ENCODE measurements at regions not wholly inside any gene's neighbourhood (a gene's known extent, or its start where the extent isn't known, plus 50 kb on each side); places are given as distances from the start of the nearest gene placed in this dataset.
"Not testable (repeated sequence)": the region's sequence is repeated elsewhere in the genome, so short reads cannot be mapped to it uniquely, and the experiment has no call there.

DNA sequence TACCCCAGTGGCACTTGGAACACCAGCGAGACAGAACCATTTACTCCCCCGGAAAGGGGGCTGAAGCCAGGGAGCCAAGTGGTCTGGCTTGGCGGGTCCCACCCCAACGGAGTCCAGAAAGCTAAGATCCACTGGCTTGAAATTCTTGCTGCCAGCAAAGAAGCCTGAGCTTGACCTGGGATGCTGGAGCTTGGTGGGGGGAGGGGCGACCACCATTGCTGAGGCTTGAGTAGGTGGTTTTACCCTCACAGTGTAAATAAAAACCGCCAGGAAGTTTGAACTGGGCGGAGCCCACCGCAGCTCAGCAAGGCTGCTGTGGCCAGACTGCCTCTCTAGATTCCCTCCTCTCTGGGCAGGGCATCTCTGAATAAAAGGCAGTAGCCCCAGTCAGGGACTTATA, 62.8 kb downstream of the RPS24 start:
- not testable (repeated sequence) for DNase-seq

- DNase-seq = not testable (repeated sequence)
Observed at GRCh38 chr10:78102593-78102992, 68.9 kb downstream of the RPS24 start.

- DNase-seq = no peak
Observed at GRCh38 chr10:78109210-78109609, 75.5 kb downstream of the RPS24 start.

- no peak for DNase-seq
Observed at GRCh38 chr10:78115135-78115853, 81.6 kb downstream of the RPS24 start.

DNA sequence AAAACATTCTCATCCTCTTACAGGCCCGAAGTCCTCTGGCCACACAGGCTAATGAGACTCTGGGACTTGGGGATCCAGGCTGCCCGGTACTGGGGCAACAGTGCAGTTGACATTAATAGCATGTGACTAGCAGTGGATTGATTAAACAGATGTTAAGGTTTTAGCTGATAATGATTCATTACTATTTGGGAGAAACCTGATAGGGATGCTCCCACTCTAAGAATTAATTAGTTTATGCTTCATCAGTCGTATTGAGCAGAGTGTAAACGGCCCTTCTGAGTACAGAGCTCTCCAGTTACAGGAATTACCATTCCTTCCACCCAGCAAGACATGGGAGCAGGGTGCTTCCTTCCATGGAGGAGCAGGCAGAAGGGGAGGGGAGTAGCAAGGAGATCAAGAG, 82.7 kb downstream of the RPS24 start:
- no peak for DNase-seq

DNA sequence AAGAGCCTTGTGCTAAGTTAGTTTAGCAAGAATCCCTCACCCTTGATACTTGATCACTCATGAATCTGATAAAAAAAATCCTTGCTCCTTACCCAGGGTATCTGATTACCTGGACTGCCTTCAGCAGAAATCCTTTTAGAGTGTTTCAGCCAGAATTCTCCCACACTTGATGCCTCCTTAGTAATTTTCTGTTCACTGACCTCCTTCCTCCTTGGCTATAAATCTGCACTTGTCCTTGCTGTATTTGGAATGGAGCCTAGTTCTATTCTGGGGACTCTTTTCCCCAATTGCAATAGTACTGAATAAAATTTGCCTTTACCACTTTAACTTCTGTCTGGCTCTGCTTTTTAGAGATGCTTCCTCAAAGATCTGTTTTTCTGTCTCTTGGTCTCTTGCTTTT, 84.9 kb downstream of the RPS24 start:
- DNase-seq = no peak

DNA sequence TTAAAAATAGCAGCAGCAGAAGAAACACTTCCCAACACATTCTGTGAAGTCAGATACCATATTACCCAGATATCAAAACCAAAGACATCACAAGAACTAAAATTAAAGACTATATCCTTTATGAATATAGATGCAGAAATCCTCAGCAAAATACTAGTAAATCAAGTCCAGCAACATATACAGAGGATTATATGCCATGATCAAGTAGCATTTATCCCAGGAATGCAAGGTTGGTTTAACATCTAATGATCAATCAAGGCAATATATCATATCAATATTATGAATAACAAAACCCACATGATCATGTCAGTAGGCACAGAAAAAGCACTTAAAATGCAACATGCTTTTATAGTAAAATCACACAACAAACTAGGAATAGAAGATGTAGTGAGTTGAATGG, 88.1 kb downstream of the RPS24 start:
- no peak for DNase-seq

GRCh38 chr10:78124167-78124566, 90.5 kb downstream of the RPS24 start:
- DNase-seq = no peak

DNA sequence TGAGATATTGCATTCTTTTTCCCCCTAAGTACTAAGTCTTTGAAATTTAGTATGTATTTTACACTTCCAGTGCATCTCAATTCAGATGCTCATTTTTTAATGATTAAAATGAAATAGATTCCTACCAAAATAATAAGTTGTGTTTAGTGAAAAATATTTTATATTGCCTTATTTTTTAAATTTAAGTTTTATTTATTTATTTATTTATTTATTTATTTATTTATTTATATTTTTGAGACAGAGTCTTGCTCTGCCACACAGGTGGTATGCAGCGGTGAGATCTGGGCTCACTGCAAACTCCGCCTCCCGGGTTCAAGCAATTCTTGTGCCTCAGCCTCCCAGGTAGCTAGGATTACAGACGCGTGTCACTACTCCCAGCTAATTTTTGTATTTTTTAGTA, 95.5 kb downstream of the RPS24 start:
- no peak for DNase-seq

DNA sequence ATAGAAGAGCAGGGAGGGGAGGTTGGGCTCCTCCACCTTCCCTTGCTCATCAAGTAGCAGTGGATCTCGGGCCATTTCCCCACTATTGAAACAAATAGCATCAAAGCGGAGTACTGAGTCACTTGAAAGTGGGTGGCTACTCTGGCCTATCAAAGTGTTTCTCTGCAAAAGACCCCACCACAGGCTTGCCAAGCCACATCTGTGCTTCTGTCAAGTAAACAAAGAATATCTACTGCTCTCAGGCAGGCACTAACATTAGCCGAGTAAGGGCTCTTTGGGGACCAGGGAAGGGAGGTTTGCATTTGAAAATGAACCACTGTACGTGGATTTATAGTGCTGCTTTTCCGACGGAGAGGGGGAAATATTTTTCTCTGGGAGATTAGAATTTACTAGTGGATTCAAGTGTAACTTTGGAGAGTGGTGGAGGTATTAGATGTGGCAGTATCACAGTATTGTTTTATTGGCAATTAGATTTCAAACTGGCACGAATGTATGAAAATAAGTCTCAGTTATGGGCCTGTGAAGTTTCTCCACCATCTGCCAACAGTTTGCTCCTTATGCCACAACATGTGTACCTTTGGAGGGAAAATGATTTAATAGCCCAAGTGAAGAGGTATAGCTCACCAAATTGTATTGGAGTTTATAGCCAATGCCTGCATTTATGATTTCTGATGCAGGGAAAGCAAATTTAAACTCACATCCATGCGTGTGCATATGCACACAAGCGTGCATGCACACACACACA, 97.5 kb downstream of the RPS24 start:
- DNase-seq = no peak

DNA sequence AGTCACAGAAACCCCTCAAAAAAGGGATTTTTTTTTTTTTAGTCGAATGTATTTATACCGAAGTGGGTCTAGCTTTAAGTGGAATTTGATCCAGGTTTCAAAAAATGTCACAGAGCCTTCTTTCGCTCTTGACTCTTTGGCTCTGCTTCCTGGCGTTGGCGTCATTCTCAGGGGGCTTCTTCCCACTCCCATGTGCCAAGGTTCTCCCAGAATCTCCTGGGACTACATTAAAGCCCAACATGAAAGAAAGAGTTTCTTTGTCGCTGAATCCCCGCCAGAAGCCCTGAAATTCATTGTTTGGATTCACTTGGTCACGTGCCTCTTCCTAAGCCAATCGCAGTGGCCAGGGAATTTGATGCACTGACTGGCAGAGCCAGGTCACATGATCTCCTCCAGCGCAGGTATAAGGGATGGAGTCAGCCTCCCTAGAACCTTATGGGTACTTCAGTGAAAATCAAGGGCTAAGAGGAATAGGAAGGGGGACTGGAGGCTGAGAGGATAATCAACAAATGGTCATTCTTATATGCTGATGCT, 101.2 kb downstream of the RPS24 start:
- DNase-seq = no peak

GRCh38 chr10:78137147-78137546, 103.5 kb downstream of the RPS24 start:
- no peak for DNase-seq

DNA sequence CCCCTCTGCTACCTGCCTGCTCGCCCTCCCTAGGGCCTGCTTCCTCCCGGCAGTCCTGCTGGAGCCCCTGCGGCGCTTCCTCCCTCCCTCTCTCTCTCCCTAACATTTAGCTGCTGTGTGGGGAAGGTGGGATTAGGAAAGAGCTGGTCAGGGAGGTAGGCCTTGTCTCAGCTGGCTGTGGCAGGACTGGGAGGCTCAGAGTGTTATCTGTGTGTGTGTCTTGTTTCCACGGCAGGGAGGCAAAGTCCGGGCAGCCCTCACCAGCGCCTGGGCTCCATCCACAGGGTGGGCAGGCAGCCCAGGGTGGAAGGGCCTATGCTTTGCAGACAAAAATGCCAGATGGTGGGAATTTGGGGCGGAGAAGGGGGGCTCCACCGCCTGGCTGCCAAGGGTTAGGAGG, 105.7 kb downstream of the RPS24 start:
- no peak for DNase-seq

- DNase-seq = no peak
Observed at GRCh38 chr10:78140066-78140630, 106.5 kb downstream of the RPS24 start.

- DNase-seq = no peak
Observed at GRCh38 chr10:78143576-78143975, 109.9 kb downstream of the RPS24 start.

- DNase-seq = no peak
Observed at GRCh38 chr10:78146200-78146599, 112.5 kb downstream of the RPS24 start.

DNA sequence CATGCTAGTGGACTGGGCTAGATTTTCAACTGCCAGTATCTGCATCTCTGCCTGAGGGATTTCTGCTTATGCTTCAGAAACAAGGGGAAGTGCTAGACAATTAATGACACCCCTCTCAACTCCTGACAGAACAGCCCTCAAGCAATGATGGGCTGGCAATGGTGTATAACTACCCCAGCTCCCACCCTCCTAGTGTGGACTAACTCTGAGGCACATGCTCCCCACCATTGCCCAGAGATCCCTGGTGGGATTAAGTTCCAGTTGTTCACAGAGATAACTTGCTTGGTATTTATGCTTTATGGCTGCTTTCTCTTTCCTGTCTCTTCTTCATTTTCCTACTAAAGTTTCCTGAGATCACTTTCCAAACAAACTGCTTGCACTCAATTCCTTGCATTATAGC, 113.5 kb downstream of the RPS24 start:
- DNase-seq = no peak

GRCh38 chr10:78148216-78148960, 114.7 kb downstream of the RPS24 start:
- no peak for DNase-seq

DNA sequence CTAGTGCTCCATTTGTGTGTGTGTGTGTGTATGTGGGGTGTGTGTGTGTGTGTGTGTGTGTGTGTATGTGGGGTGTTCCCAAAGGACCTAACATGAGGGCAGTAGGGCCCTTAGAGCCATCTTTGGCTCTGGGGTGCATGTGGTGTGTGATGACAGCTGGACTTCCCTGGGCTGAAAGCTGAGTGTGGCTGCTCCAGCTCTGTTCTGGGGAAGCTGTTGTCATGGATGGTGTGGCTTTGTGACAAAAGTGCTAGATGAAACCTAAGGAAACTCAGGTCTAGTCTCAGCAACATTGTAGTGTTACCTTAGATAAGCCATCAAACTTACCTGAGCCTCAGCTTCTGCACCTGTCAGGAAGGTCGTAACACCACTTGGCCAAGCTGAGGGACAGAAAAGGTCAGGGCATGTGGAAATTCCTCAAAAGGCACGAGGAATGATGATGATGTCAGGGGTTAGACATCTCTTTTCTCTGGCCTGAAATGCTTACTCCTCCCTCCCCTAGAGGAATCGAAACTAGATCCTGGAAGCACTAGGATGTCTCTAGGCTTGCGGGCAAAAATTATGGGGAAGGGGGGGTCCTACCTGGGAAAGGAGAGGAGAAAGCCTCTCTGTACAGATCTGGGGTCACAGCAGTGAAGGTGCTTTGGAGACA, 115.4 kb downstream of the RPS24 start:
- DNase-seq = no peak

GRCh38 chr10:78150756-78151155, 117.1 kb downstream of the RPS24 start:
- DNase-seq = no peak

DNA sequence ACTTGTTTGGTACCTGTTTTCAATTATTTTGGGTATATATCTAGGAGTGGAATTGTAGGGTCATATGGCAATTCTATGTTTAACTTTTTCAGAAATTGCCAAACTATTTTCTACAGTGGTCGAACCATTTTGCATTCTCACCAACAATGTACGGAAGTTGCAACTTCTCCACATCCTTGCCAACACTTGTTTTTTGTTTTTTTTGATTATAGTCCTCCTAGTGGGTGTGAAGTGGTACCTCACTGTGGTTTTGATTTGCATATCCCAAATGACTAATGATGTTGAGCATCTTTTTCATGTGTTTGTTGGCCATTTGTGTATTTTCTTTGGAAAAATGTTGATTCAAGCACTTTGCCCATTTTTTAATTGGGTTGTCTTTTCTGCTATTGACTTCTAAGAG, 122.1 kb downstream of the RPS24 start:
- no peak for DNase-seq

- DNase-seq = no peak
Observed at GRCh38 chr10:78160591-78160990, 126.9 kb downstream of the RPS24 start.

- DNase-seq = no peak
Observed at GRCh38 chr10:78162853-78163252, 129.2 kb downstream of the RPS24 start.
